ENCODE measurements at regions not wholly inside any gene's neighbourhood (a gene's known extent, or its start where the extent isn't known, plus 50 kb on each side); places are given as distances from the start of the nearest gene placed in this dataset.

GRCh38 chr13:23988546-23989122 is 91.3 kb upstream of the C1QTNF9B start:
- no peaks in the 10 kb centered on the region for H3K27me3 Mint-ChIP-seq (ENCODE audit: low read depth)
- H3K27ac Mint-ChIP-seq = peak overlapping the region; percentile 37
- no peak for DNase-seq (ENCODE audit: low spot score in 2 of 2, unreplicated experiment in 2 of 2)
- no peaks in the 10 kb centered on the region for H3K9me3 Mint-ChIP-seq
- H3K4me3 Mint-ChIP-seq = no peak overlapping the region
- no peaks in the 10 kb centered on the region for H3K36me3 Mint-ChIP-seq
- H3K4me1 Mint-ChIP-seq = peaks cover 51% of the 10 kb centered on the region
- TF ChIP-seq, protein P1, sequence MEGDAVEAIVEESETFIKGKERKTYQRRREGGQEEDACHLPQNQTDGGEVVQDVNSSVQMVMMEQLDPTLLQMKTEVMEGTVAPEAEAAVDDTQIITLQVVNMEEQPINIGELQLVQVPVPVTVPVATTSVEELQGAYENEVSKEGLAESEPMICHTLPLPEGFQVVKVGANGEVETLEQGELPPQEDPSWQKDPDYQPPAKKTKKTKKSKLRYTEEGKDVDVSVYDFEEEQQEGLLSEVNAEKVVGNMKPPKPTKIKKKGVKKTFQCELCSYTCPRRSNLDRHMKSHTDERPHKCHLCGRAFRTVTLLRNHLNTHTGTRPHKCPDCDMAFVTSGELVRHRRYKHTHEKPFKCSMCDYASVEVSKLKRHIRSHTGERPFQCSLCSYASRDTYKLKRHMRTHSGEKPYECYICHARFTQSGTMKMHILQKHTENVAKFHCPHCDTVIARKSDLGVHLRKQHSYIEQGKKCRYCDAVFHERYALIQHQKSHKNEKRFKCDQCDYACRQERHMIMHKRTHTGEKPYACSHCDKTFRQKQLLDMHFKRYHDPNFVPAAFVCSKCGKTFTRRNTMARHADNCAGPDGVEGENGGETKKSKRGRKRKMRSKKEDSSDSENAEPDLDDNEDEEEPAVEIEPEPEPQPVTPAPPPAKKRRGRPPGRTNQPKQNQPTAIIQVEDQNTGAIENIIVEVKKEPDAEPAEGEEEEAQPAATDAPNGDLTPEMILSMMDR (IDR thresholded peaks at IDR 0.05; ENCODE audit: unreplicated experiment) = no peak

DNA sequence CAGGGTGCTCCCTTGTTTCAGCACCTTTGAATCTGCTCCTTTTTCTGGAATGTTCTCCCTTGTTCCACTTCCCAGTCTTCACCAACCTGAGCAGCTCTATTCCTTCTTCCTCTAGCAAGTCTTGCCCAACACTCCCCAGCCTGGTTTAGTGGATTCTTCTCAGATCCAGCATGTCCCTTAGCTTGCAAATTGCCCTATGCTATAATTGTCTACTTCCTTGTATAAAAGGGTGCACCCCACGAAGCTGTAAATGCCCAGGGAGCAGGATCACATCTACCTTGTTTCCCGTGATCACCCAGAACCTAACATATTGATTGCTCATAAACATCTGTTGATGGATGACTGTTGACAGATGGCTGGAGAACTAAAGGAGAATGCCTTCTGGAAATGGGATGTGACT is 93.2 kb upstream of the C1QTNF9B start:
- no peaks in the 10 kb centered on the region for H3K36me3 Mint-ChIP-seq
- no peak overlapping the region for H3K4me3 Mint-ChIP-seq
- TF ChIP-seq, protein P1 (IDR thresholded peaks at IDR 0.05; ENCODE audit: unreplicated experiment) = no peak
- H3K4me1 Mint-ChIP-seq = peaks cover 38% of the 10 kb centered on the region
- no peak overlapping the region for H3K27ac Mint-ChIP-seq
- DNase-seq (ENCODE audit: low spot score in 2 of 2, unreplicated experiment in 2 of 2) = no peak
- no peaks in the 10 kb centered on the region for H3K27me3 Mint-ChIP-seq (ENCODE audit: low read depth)
- H3K9me3 Mint-ChIP-seq = no peaks in the 10 kb centered on the region

DNA sequence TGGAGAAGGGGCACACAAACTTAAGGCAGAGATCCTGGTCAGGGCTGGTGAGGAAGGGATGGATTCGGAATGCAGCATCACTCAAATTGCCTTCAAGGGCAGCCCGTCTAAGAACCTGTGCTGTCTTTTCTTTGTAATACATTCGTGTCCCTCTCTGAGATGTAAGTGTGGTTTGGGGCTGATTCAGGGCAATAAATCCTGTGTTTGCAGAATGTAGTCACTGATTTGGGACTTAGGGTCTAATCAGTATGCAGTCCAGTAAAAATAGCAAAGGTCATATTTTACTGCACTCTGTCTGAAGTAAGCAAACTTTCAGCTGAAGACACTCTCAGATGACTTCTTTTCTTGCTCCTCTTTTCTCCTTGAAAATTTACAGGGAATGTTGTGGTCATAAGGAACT is 93.8 kb upstream of the C1QTNF9B start:
- no peak overlapping the region for H3K27ac Mint-ChIP-seq
- no peak for DNase-seq (ENCODE audit: low spot score in 2 of 2, unreplicated experiment in 2 of 2)

GRCh38 chr13:23992781-23993679 is 95.7 kb upstream of the C1QTNF9B start:
- Mint-ChIP-seq H3K9me3 (peaks cover 13% of the 10 kb centered on the region), H3K27ac (no peak overlapping the region), H3K27me3 (ENCODE audit: low read depth) (no peaks in the 10 kb centered on the region), H3K4me3 (no peak overlapping the region), H3K4me1 (peaks cover 20% of the 10 kb centered on the region), H3K36me3 (peaks cover 2% of the 10 kb centered on the region)
- TF ChIP-seq, protein P1 (IDR thresholded peaks at IDR 0.05; ENCODE audit: unreplicated experiment) = no peak
- no peak for DNase-seq (ENCODE audit: low spot score in 2 of 2, unreplicated experiment in 2 of 2)

More for the DNA sequence above, 93.8 kb upstream of the C1QTNF9B start:
- TF ChIP-seq, protein P1 (IDR thresholded peaks at IDR 0.05; ENCODE audit: unreplicated experiment) = no peak
- Mint-ChIP-seq H3K36me3 (no peaks in the 10 kb centered on the region), H3K27me3 (ENCODE audit: low read depth) (no peaks in the 10 kb centered on the region), H3K9me3 (peaks cover 3% of the 10 kb centered on the region), H3K4me1 (peaks cover 34% of the 10 kb centered on the region), H3K4me3 (no peak overlapping the region)

DNA sequence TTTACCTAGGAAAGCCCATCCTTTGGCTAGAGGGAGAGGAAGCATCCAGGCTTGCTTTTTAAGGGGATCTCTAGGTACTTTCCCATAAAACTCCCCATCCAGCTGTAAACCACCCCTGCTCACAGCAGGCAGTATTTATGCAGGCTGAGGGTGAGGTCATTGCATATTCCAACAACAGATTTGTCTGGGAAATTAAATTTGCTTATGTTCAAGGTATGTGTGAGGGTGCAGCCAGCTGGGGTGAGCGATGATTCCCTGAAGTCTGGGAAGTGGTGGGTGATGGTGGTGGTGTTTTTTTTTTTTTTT is 96.3 kb upstream of the C1QTNF9B start:
- H3K36me3 Mint-ChIP-seq = peaks cover 2% of the 10 kb centered on the region
- TF ChIP-seq, protein P1 (IDR thresholded peaks at IDR 0.05; ENCODE audit: unreplicated experiment) = no peak

More for the DNA sequence above, 96.3 kb upstream of the C1QTNF9B start:
- no peak for DNase-seq (ENCODE audit: low spot score in 2 of 2, unreplicated experiment in 2 of 2)
- Mint-ChIP-seq H3K9me3 (peaks cover 13% of the 10 kb centered on the region), H3K27me3 (ENCODE audit: low read depth) (no peaks in the 10 kb centered on the region), H3K4me3 (no peak overlapping the region), H3K4me1 (peaks cover 15% of the 10 kb centered on the region), H3K27ac (no peak overlapping the region)
